Peyer's patch (tissue), 4 donors: ENCODE measurements at regions not wholly inside any gene's neighbourhood (a gene's known extent, or its start where the extent isn't known, plus 50 kb on each side); places are given as distances from the start of the nearest gene placed in this dataset.

Experiments
- POLR2A ChIP-seq, 2 donors: fragments of 450-650 bp; IDR thresholded peaks; one replicate each; pipeline ENCODE4 v1.5.1; 2017; ENCODE audit warnings: antibody characterized with exemption in 2 of 2, mild to moderate bottlenecking in 2 of 2, moderate library complexity in 2 of 2
- TF ChIP-seq, protein P1 (sequence below), 6 experiments: fragments of 450-650 bp in 4 of 6; fragments of 200-600 bp in 2 of 6; sonication (generic) in 1 of 6; IDR thresholded peaks; one replicate each; pipeline ENCODE4 v1.5.1; 2017 to 2019; ENCODE audit warnings: antibody characterized with exemption in 6 of 6, mild to moderate bottlenecking in 3 of 6, moderate library complexity in 1 of 6

DNA sequence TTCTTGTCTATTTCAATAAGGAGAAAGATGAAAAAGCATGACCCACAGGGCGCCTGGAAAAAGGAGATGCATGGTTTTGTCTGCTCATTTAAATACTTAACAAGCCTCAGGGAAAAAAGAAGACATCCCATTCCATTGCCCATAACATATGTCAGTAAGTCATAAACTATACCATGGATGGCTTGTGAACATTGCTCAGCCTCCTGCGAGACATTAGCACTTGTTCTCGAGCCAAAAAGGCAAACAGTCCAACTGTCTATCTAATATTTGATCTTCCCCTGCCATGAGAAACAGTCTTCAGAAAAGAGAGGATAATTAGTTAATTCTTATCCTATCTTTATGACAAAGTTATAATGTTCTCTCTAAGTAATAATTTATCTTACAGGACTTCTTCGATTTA, 527.4 kb downstream of the HACE1 start:
- TF ChIP-seq, protein P1, sequence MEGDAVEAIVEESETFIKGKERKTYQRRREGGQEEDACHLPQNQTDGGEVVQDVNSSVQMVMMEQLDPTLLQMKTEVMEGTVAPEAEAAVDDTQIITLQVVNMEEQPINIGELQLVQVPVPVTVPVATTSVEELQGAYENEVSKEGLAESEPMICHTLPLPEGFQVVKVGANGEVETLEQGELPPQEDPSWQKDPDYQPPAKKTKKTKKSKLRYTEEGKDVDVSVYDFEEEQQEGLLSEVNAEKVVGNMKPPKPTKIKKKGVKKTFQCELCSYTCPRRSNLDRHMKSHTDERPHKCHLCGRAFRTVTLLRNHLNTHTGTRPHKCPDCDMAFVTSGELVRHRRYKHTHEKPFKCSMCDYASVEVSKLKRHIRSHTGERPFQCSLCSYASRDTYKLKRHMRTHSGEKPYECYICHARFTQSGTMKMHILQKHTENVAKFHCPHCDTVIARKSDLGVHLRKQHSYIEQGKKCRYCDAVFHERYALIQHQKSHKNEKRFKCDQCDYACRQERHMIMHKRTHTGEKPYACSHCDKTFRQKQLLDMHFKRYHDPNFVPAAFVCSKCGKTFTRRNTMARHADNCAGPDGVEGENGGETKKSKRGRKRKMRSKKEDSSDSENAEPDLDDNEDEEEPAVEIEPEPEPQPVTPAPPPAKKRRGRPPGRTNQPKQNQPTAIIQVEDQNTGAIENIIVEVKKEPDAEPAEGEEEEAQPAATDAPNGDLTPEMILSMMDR (IDR thresholded peaks at IDR 0.05): no peak
- TF ChIP-seq POLR2A (IDR thresholded peaks at IDR 0.05): no peak
